Stimulated activated CD4-positive, alpha-beta T cell treated with anti-CD3 and anti-CD28 coated beads, Interleukin-4, amount 100 ng/mL, for 48 hours (primary cell): ENCODE measurements at regions not wholly inside any gene's neighbourhood (a gene's known extent, or its start where the extent isn't known, plus 50 kb on each side); places are given as distances from the start of the nearest gene placed in this dataset.

Experiments used
- DNase-seq, 2 donors: peaks; one replicate each; pipeline ENCODE4 v3.0.0-alpha.2; 2020; ENCODE audit warnings: low read depth in 2 of 2

- DNase-seq, result no peak
These were observed 556.2 kb upstream of the EEF2KMT start for GRCh38 chr16:5653789-5654188.

GRCh38 chr16:5653041-5653440 lies 555.4 kb upstream of the EEF2KMT start:
- DNase-seq, result no peak

- DNase-seq, result no peak
These were observed 552.5 kb upstream of the EEF2KMT start for GRCh38 chr16:5649762-5650743.

- no peak for DNase-seq
These were observed 549.5 kb upstream of the EEF2KMT start for GRCh38 chr16:5647051-5647450.

GRCh38 chr16:5643855-5644531 lies 546.4 kb upstream of the EEF2KMT start:
- no peak for DNase-seq

- no peak for DNase-seq
These were observed 544.8 kb upstream of the EEF2KMT start for GRCh38 chr16:5642436-5642835.

GRCh38 chr16:5642011-5642410 lies 544.4 kb upstream of the EEF2KMT start:
- DNase-seq, result no peak

GRCh38 chr16:5640883-5641282 lies 543.3 kb upstream of the EEF2KMT start:
- DNase-seq, result no peak

- DNase-seq, result no peak
These were observed 541.9 kb upstream of the EEF2KMT start for GRCh38 chr16:5639531-5639930.

GRCh38 chr16:5635331-5635730 lies 537.7 kb upstream of the EEF2KMT start:
- no peak for DNase-seq

- DNase-seq, result no peak
These were observed 537.1 kb upstream of the EEF2KMT start for GRCh38 chr16:5634666-5635180.

GRCh38 chr16:5633845-5634440 lies 536.3 kb upstream of the EEF2KMT start:
- no peak for DNase-seq

GRCh38 chr16:5622234-5622884 lies 524.8 kb upstream of the EEF2KMT start:
- DNase-seq, result no peak

- no peak for DNase-seq
These were observed 524.2 kb upstream of the EEF2KMT start for GRCh38 chr16:5621826-5622225.

GRCh38 chr16:5619304-5619703 lies 521.7 kb upstream of the EEF2KMT start:
- DNase-seq, result no peak

- DNase-seq, result no peak
These were observed 519.2 kb upstream of the EEF2KMT start for GRCh38 chr16:5616841-5617240.

- DNase-seq, result peak; percentile 13 to 35
These were observed 518.5 kb upstream of the EEF2KMT start for GRCh38 chr16:5615868-5616642.

- no peak for DNase-seq
These were observed 509.6 kb upstream of the EEF2KMT start for GRCh38 chr16:5607169-5607568.

- no peak for DNase-seq
These were observed 507.8 kb upstream of the EEF2KMT start for GRCh38 chr16:5605404-5605803.

- no peak for DNase-seq
These were observed 507.2 kb upstream of the EEF2KMT start for GRCh38 chr16:5604770-5605169.

GRCh38 chr16:5603836-5604235 lies 506.2 kb upstream of the EEF2KMT start:
- DNase-seq, result no peak
